Right atrium auricular region (tissue), 2 donors: ENCODE measurements at regions not wholly inside any gene's neighbourhood (a gene's known extent, or its start where the extent isn't known, plus 50 kb on each side); places are given as distances from the start of the nearest gene placed in this dataset.

Experiments
- DNase-seq: peaks from one replicate; pipeline ENCODE4 v3.0.0-alpha.2; 2019; ENCODE audit warnings: low spot score
- H3K27ac ChIP-seq, 2 donors: fragments of 200-600 bp; sonication (generic); 1 replicate in 1 of 2; 2 replicates in 1 of 2; pipeline ENCODE4 v1.5.1; 2016 to 2019
- H3K27me3 ChIP-seq, 2 donors: fragments of 200-600 bp; sonication (generic); one replicate each; pipeline versions ENCODE4 v1.5.1 to v1.6.0; 2017 to 2019
- H3K36me3 ChIP-seq: fragments of 200-600 bp; sonication (generic); one replicate; pipeline ENCODE4 v1.5.1; 2016
- H3K4me1 ChIP-seq, 2 donors: fragments of 200-600 bp; sonication (generic); one replicate each; pipeline versions ENCODE4 v1.5.1 to v1.6.0; 2017 to 2019
- H3K4me3 ChIP-seq, 2 donors: fragments of 200-600 bp; sonication (generic); 1 replicate in 1 of 2; 2 replicates in 1 of 2; pipeline ENCODE4 v1.5.1; 2017 to 2019; ENCODE audit warnings: mild to moderate bottlenecking in 1 of 2, moderate library complexity in 1 of 2
- H3K9me3 ChIP-seq, 2 donors: fragments of 200-600 bp; sonication (generic); one replicate each; pipeline ENCODE4 v1.5.1; 2019
- TF ChIP-seq, protein P1 (sequence below), 2 donors: fragments of 200-600 bp; sonication (generic); IDR thresholded peaks; one replicate each; pipeline ENCODE4 v1.5.1; 2019; ENCODE audit warnings: antibody characterized with exemption in 2 of 2

DNA sequence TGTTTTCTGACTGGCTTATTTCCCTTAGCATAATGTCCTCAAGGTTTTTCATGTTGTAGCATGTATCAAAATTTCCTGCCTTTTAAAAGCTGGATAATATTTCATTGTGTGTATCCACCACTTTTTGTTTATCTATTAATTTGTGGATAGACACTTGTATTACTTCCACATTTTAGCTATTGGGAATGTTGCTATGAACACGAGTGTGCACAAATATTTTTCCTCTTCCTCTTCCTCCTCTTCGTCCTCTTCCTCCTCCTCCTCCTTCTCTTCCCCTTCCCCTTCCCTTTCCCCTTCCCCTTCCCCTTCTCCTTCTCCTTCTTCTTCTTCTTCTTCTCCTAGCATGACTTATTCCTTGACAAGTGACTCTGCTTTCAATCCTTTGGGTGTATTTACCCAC is 51.2 kb upstream of the KL start:
- Histone ChIP-seq H3K4me1 (peaks cover 0 to 3% of the 10 kb centered on the region in 2 donors), H3K27ac (no peak overlapping the region), H3K27me3 (no peaks in the 10 kb centered on the region), H3K36me3 (no peaks in the 10 kb centered on the region), H3K9me3 (no peaks in the 10 kb centered on the region), H3K4me3 (no peak overlapping the region)
- DNase-seq: no peak
- TF ChIP-seq, protein P1, sequence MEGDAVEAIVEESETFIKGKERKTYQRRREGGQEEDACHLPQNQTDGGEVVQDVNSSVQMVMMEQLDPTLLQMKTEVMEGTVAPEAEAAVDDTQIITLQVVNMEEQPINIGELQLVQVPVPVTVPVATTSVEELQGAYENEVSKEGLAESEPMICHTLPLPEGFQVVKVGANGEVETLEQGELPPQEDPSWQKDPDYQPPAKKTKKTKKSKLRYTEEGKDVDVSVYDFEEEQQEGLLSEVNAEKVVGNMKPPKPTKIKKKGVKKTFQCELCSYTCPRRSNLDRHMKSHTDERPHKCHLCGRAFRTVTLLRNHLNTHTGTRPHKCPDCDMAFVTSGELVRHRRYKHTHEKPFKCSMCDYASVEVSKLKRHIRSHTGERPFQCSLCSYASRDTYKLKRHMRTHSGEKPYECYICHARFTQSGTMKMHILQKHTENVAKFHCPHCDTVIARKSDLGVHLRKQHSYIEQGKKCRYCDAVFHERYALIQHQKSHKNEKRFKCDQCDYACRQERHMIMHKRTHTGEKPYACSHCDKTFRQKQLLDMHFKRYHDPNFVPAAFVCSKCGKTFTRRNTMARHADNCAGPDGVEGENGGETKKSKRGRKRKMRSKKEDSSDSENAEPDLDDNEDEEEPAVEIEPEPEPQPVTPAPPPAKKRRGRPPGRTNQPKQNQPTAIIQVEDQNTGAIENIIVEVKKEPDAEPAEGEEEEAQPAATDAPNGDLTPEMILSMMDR (IDR thresholded peaks at IDR 0.05): no peak
